H9 (cell line): ENCODE measurements at regions not wholly inside any gene's neighbourhood (a gene's known extent, or its start where the extent isn't known, plus 50 kb on each side); places are given as distances from the start of the nearest gene placed in this dataset.

Source experiments
- DNase-seq: peaks from one replicate; pipeline ENCODE4 v3.0.0-alpha.2; 2017
- H2AFZ ChIP-seq: one replicate; pipeline ENCODE4 v1.6.1; 2013; ENCODE audit warnings: mild to moderate bottlenecking, low read length, control low read depth, moderate library complexity
- H2AK5ac ChIP-seq: 2 replicates; pipeline ENCODE4 v1.6.1; 2013; ENCODE audit warnings: low read length, control low read depth, mixed read lengths; ENCODE audit not compliant: insufficient read length
- H2BK120ac ChIP-seq: one replicate; pipeline ENCODE4 v1.6.1; 2013; ENCODE audit warnings: low read depth, mild to moderate bottlenecking, low read length, control low read depth, inconsistent platforms; ENCODE audit not compliant: poor library complexity, severe bottlenecking
- H2BK12ac ChIP-seq: 2 replicates; pipeline ENCODE4 v1.6.1; 2013; ENCODE audit warnings: low read length, control low read depth, mixed read lengths, low read depth; ENCODE audit not compliant: insufficient read length
- H2BK15ac ChIP-seq: 2 replicates; pipeline ENCODE4 v1.6.1; 2013; ENCODE audit warnings: low read depth, low read length, control low read depth
- H2BK20ac ChIP-seq: one replicate; pipeline ENCODE4 v1.6.1; 2013; ENCODE audit warnings: low read depth, mild to moderate bottlenecking, low read length, control low read depth, inconsistent platforms; ENCODE audit not compliant: poor library complexity, severe bottlenecking
- H2BK5ac ChIP-seq: 2 replicates; pipeline ENCODE4 v1.6.1; 2013; ENCODE audit warnings: low read length, control low read depth, mixed read lengths; ENCODE audit not compliant: insufficient read length
- H3K14ac ChIP-seq: 2 replicates; pipeline ENCODE4 v1.6.1; 2013; ENCODE audit warnings: low read length, control low read depth; ENCODE audit not compliant: insufficient read depth
- H3K18ac ChIP-seq: 2 replicates; pipeline ENCODE4 v1.6.1; 2013; ENCODE audit warnings: low read depth, mild to moderate bottlenecking, mixed read lengths, low read length, control low read depth; ENCODE audit not compliant: insufficient read length
- H3K23ac ChIP-seq: 2 replicates; pipeline ENCODE4 v1.6.1; 2013; ENCODE audit warnings: low read length, control low read depth, mixed read lengths, low read depth; ENCODE audit not compliant: insufficient read length
- H3K23me2 ChIP-seq: 2 replicates; pipeline ENCODE4 v1.6.1; 2013; ENCODE audit warnings: low read depth, mild to moderate bottlenecking, mixed read lengths, low read length, control low read depth; ENCODE audit not compliant: insufficient read length, poor library complexity, severe bottlenecking
- H3K27ac ChIP-seq: 2 replicates; pipeline ENCODE4 v1.5.1; 2013; ENCODE audit warnings: low read length, control low read depth, mixed read lengths, low read depth; ENCODE audit not compliant: insufficient read length
- H3K27me3 ChIP-seq: 2 replicates; pipeline ENCODE4 v1.6.1; 2013; ENCODE audit warnings: low read length, control low read depth, inconsistent platforms; ENCODE audit not compliant: insufficient read depth
- H3K4ac ChIP-seq: 2 replicates; pipeline ENCODE4 v1.6.1; 2013; ENCODE audit warnings: low read depth, mild to moderate bottlenecking, control low read depth, inconsistent platforms, low read length, moderate library complexity
- H3K4me1 ChIP-seq: 2 replicates; pipeline ENCODE4 v1.6.1; 2013; ENCODE audit warnings: low read length, control low read depth, inconsistent platforms; ENCODE audit not compliant: insufficient read depth
- H3K4me2 ChIP-seq: 2 replicates; pipeline ENCODE4 v1.6.1; 2013; ENCODE audit warnings: low read length, control low read depth, mixed read lengths; ENCODE audit not compliant: insufficient read length, insufficient read depth
- H3K56ac ChIP-seq: 2 replicates; pipeline ENCODE4 v1.6.1; 2013; ENCODE audit warnings: low read depth, mild to moderate bottlenecking, mixed read lengths, low read length, control low read depth; ENCODE audit not compliant: insufficient read length
- H3K79me1 ChIP-seq: 2 replicates; pipeline ENCODE4 v1.6.1; 2013; ENCODE audit warnings: low read depth, mild to moderate bottlenecking, moderate library complexity, low read length, control low read depth, inconsistent platforms; ENCODE audit not compliant: insufficient read depth, poor library complexity, severe bottlenecking
- H3K79me2 ChIP-seq: 2 replicates; pipeline ENCODE4 v1.6.1; 2013; ENCODE audit warnings: low read length, control low read depth, inconsistent platforms; ENCODE audit not compliant: insufficient read depth
- H3K9ac ChIP-seq: 2 replicates; pipeline ENCODE4 v1.6.1; 2013; ENCODE audit warnings: low read length, control low read depth, mixed read lengths; ENCODE audit not compliant: insufficient read length; ENCODE audit errors: extremely low read depth
- H3K9me3 ChIP-seq: one replicate; pipeline ENCODE4 v1.6.1; 2013; ENCODE audit warnings: low read depth, low read length, inconsistent platforms; ENCODE audit not compliant: control insufficient read depth
- H3T11ph ChIP-seq: one replicate; pipeline ENCODE4 v1.6.1; 2013; ENCODE audit warnings: mild to moderate bottlenecking, low read length, control low read depth, inconsistent platforms
- H4K20me1 ChIP-seq: one replicate; pipeline ENCODE4 v1.6.1; 2013; ENCODE audit not compliant: control insufficient read depth, insufficient read length, insufficient read depth
- H4K5ac ChIP-seq: 2 replicates; pipeline ENCODE4 v1.6.1; 2013; ENCODE audit warnings: low read depth, mild to moderate bottlenecking, mixed read lengths, low read length, control low read depth; ENCODE audit not compliant: insufficient read length
- H4K8ac ChIP-seq: replicated peaks from 2 replicates; pipeline ENCODE4 v1.6.1; 2013; ENCODE audit warnings: low read length, control low read depth, mixed read lengths, low read depth; ENCODE audit not compliant: insufficient read length
- H4K91ac ChIP-seq: 2 replicates; pipeline ENCODE4 v1.6.1; 2013; ENCODE audit warnings: low read depth, mild to moderate bottlenecking, moderate library complexity, mixed read lengths, low read length, control low read depth; ENCODE audit not compliant: insufficient read length
- H3K27ac Mint-ChIP-seq, 3 experiments: 2 replicates in 2 of 3; 3 replicates in 1 of 3; pipeline ENCODE4 v1.8.0; 2020 to 2021; ENCODE audit warnings: mixed read lengths in 3 of 3, mild to moderate bottlenecking in 1 of 3, moderate library complexity in 1 of 3
- H3K27me3 Mint-ChIP-seq: 2 replicates; pipeline ENCODE4 v1.8.0; 2021; ENCODE audit warnings: low read depth, mild to moderate bottlenecking, moderate library complexity, mixed read lengths
- H3K36me3 Mint-ChIP-seq, 3 experiments: 2 replicates in 2 of 3; 3 replicates in 1 of 3; pipeline ENCODE4 v1.8.0; 2020 to 2021; ENCODE audit warnings: low read depth in 3 of 3, mixed read lengths in 3 of 3; ENCODE audit not compliant: insufficient read depth in 1 of 3
- H3K4me1 Mint-ChIP-seq, 2 experiments: 2 replicates each; pipeline ENCODE4 v1.8.0; 2020; ENCODE audit warnings: mixed read lengths in 2 of 2
- H3K4me3 Mint-ChIP-seq, 2 experiments: 2 replicates in 1 of 2; 3 replicates in 1 of 2; pipeline ENCODE4 v1.8.0; 2020 to 2021; ENCODE audit warnings: mild to moderate bottlenecking in 2 of 2, mixed read lengths in 2 of 2, moderate library complexity in 1 of 2
- H3K9me3 Mint-ChIP-seq, 2 experiments: 2 replicates in 1 of 2; 3 replicates in 1 of 2; pipeline ENCODE4 v1.8.0; 2020; ENCODE audit warnings: mild to moderate bottlenecking in 2 of 2, mixed read lengths in 2 of 2, moderate library complexity in 1 of 2
- CTCF ChIP-seq: fragments of 200-600 bp; sonication (generic); conservative IDR thresholded peaks from 3 replicates; pipeline ENCODE4 v1.8.0; 2021; ENCODE audit warnings: antibody characterized with exemption, mild to moderate bottlenecking
- WGBS: extraction: QIAGEN DNeasy Blood & Tissue Kit; methylation state at CpG from one replicate; pipeline ENCODE4 v1.1.7; 2013; ENCODE audit warnings: missing lambda C conversion rate, low lambda C conversion rate, mixed read lengths; ENCODE audit not compliant: insufficient read length; ENCODE audit errors: extremely low coverage; 5-methylcytosine and 5-hydroxymethylcytosine counted together

DNA sequence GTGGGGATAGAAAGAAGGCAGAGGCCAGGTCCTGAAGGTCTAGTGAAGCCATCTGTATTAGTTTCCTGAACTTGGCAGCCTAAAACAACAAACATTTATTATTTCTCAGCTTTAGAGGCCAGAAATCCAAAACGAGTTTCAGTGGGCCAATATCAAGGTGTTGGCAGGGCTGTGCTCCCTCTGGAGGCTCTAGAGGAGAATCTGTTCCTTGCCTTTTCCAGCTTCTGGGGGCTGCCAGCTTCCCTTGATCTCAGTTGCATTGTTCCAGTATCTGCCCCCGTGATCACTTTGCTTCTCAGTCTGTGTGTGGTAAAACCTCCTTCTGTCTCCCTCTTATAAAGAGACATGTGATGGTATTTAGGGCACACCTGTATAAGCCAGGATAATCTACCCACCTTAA is 82.4 kb downstream of the MAFB start:
- WGBS: no CpG with 5 or more reads among the region's 2 CpGs
- Histone ChIP-seq H4K20me1 (no peaks in the 10 kb centered on the region), H4K91ac (no peak overlapping the region), H3K9me3 (no peaks in the 10 kb centered on the region), H3K27ac (no peak overlapping the region), H3K4me1 (no peaks in the 10 kb centered on the region), H2BK20ac (no peak overlapping the region), H3K27me3 (no peaks in the 10 kb centered on the region), H3K23ac (no peak overlapping the region), H3K56ac (no peak overlapping the region), H3K9ac (no peak overlapping the region), H3K4ac (no peak overlapping the region), H2BK15ac (no peak overlapping the region), H3K23me2 (no peaks in the 10 kb centered on the region), H3K79me1 (no peaks in the 10 kb centered on the region), H4K5ac (no peak overlapping the region), H2AK5ac (no peak overlapping the region), H3T11ph (no peak overlapping the region), H3K14ac (no peak overlapping the region), H2BK120ac (no peak overlapping the region), H2BK12ac (no peak overlapping the region), H2AFZ (no peak overlapping the region), H3K18ac (no peak overlapping the region), H3K79me2 (no peaks in the 10 kb centered on the region), H4K8ac (no peak overlapping the region), H2BK5ac (no peak overlapping the region), H3K4me2 (no peak overlapping the region)
- Mint-ChIP-seq H3K27ac (no peak overlapping the region), H3K4me1 (peaks cover 0 to 8% of the 10 kb centered on the region in 2 experiments; a peak in 2 of 4 replicates), H3K27me3 (no peaks in the 10 kb centered on the region; the same call in 1 of the 2 replicates), H3K4me3 (no peak overlapping the region), H3K36me3 (no peaks in the 10 kb centered on the region), H3K9me3 (no peaks in the 10 kb centered on the region)
- TF ChIP-seq CTCF: peak; percentile 41; the same call in 2 of the 3 replicates
- DNase-seq: no peak
